ENCODE measurements at regions not wholly inside any gene's neighbourhood (a gene's known extent, or its start where the extent isn't known, plus 50 kb on each side); places are given as distances from the start of the nearest gene placed in this dataset.
"Not testable (repeated sequence)": the region's sequence is repeated elsewhere in the genome, so short reads cannot be mapped to it uniquely, and the experiment has no call there.

- Histone ChIP-seq H3K9me3 (ENCODE audit: insufficient read depth, low read depth, low read length) (no peaks in the 10 kb centered on the region), H3K4me2 (ENCODE audit: low read length) (no peak overlapping the region), H3K36me3 (ENCODE audit: control insufficient read depth in 1 of 2, insufficient read depth in 2 of 2, low read length in 2 of 2) (no peaks in the 10 kb centered on the region), H3K9ac (ENCODE audit: low read length) (no peak overlapping the region), H2BK5ac (ENCODE audit: low read depth, low read length, poor library complexity) (no peak overlapping the region), H2AK5ac (ENCODE audit: low read length) (no peak overlapping the region), H3K27me3 (ENCODE audit: insufficient read depth, low read length) (no peaks in the 10 kb centered on the region), H3K79me1 (ENCODE audit: low read length) (no peaks in the 10 kb centered on the region), H3K4me3 (ENCODE audit: low read depth, low read length) (no peak overlapping the region), H2AFZ (ENCODE audit: insufficient read depth, low read length, poor library complexity) (no peak overlapping the region), H3K23ac (ENCODE audit: low read length) (no peak overlapping the region), H3K4ac (ENCODE audit: low read depth, low read length) (no peak overlapping the region), H3K79me2 (ENCODE audit: control insufficient read depth, insufficient read depth, low read length, poor library complexity) (no peaks in the 10 kb centered on the region), H3K18ac (ENCODE audit: low read length) (no peak overlapping the region), H3K14ac (ENCODE audit: low read length) (no peak overlapping the region), H4K91ac (ENCODE audit: low read depth, low read length) (no peak overlapping the region), H3K27ac (ENCODE audit: low read depth, low read length) (no peak overlapping the region), H4K8ac (ENCODE audit: low read depth, low read length) (no peak overlapping the region), H2BK120ac (ENCODE audit: insufficient read depth, low read length, poor library complexity) (no peak overlapping the region), H2BK12ac (ENCODE audit: low read length) (no peak overlapping the region), H3K4me1 (ENCODE audit: control insufficient read depth in 1 of 2, insufficient read depth in 2 of 2, low read length in 2 of 2) (peaks cover 0 to 3% of the 10 kb centered on the region in 2 experiments), H4K12ac (ENCODE audit: low read depth, low read length) (no peak overlapping the region)
- no CpG with 5 or more reads among the region's 1 CpG for WGBS (ENCODE audit: extremely low coverage, insufficient coverage, insufficient read length)
- DNase-seq, result no peak
These were observed 1046.3 kb downstream of the DIPK2A start for GRCh38 chr3:145017959-145018358.

GRCh38 chr3:145022447-145022846, 1050.8 kb downstream of the DIPK2A start:
- no peak overlapping the region for H2BK5ac ChIP-seq (ENCODE audit: low read depth, low read length, poor library complexity)
- H3K4ac ChIP-seq (ENCODE audit: low read depth, low read length), result no peak overlapping the region
- H2AFZ ChIP-seq (ENCODE audit: insufficient read depth, low read length, poor library complexity), result no peak overlapping the region
- no peaks in the 10 kb centered on the region for H3K36me3 ChIP-seq (ENCODE audit: control insufficient read depth in 1 of 2, insufficient read depth in 2 of 2, low read length in 2 of 2)
- no peaks in the 10 kb centered on the region for H3K27me3 ChIP-seq (ENCODE audit: insufficient read depth, low read length)
- no peak overlapping the region for H2BK12ac ChIP-seq (ENCODE audit: low read length)
- H4K91ac ChIP-seq (ENCODE audit: low read depth, low read length), result no peak overlapping the region
- H3K4me1 ChIP-seq (ENCODE audit: control insufficient read depth in 1 of 2, insufficient read depth in 2 of 2, low read length in 2 of 2), result peaks cover 0 to 3% of the 10 kb centered on the region in 2 experiments
- H4K12ac ChIP-seq (ENCODE audit: low read depth, low read length), result no peak overlapping the region
- H3K18ac ChIP-seq (ENCODE audit: low read length), result no peak overlapping the region
- no CpG with 5 or more reads among the region's 2 CpGs for WGBS (ENCODE audit: extremely low coverage, insufficient coverage, insufficient read length)
- H3K27ac ChIP-seq (ENCODE audit: low read depth, low read length), result no peak overlapping the region
- H2BK120ac ChIP-seq (ENCODE audit: insufficient read depth, low read length, poor library complexity), result no peak overlapping the region
- H3K79me1 ChIP-seq (ENCODE audit: low read length), result no peaks in the 10 kb centered on the region
- no peak overlapping the region for H3K14ac ChIP-seq (ENCODE audit: low read length)
- H3K23ac ChIP-seq (ENCODE audit: low read length), result no peak overlapping the region
- H3K4me2 ChIP-seq (ENCODE audit: low read length), result no peak overlapping the region
- no peak for DNase-seq
- no peak overlapping the region for H4K8ac ChIP-seq (ENCODE audit: low read depth, low read length)
- no peak overlapping the region for H3K4me3 ChIP-seq (ENCODE audit: low read depth, low read length)
- no peak overlapping the region for H2AK5ac ChIP-seq (ENCODE audit: low read length)
- H3K9ac ChIP-seq (ENCODE audit: low read length), result no peak overlapping the region
- peaks cover 2% of the 10 kb centered on the region for H3K9me3 ChIP-seq (ENCODE audit: insufficient read depth, low read depth, low read length)
- no peaks in the 10 kb centered on the region for H3K79me2 ChIP-seq (ENCODE audit: control insufficient read depth, insufficient read depth, low read length, poor library complexity)

GRCh38 chr3:145024700-145025099, 1053.1 kb downstream of the DIPK2A start:
- no peaks in the 10 kb centered on the region for H3K36me3 ChIP-seq (ENCODE audit: control insufficient read depth in 1 of 2, insufficient read depth in 2 of 2, low read length in 2 of 2)
- H2BK12ac ChIP-seq (ENCODE audit: low read length), result no peak overlapping the region
- H2BK5ac ChIP-seq (ENCODE audit: low read depth, low read length, poor library complexity), result no peak overlapping the region
- H2AK5ac ChIP-seq (ENCODE audit: low read length), result no peak overlapping the region
- no peak overlapping the region for H2AFZ ChIP-seq (ENCODE audit: insufficient read depth, low read length, poor library complexity)
- H3K23ac ChIP-seq (ENCODE audit: low read length), result no peak overlapping the region
- no peaks in the 10 kb centered on the region for H3K79me1 ChIP-seq (ENCODE audit: low read length)
- no peak overlapping the region for H3K18ac ChIP-seq (ENCODE audit: low read length)
- peaks cover 2% of the 10 kb centered on the region for H3K9me3 ChIP-seq (ENCODE audit: insufficient read depth, low read depth, low read length)
- no peak overlapping the region for H4K91ac ChIP-seq (ENCODE audit: low read depth, low read length)
- no peak overlapping the region for H3K4me3 ChIP-seq (ENCODE audit: low read depth, low read length)
- H3K27me3 ChIP-seq (ENCODE audit: insufficient read depth, low read length), result no peaks in the 10 kb centered on the region
- no peak overlapping the region for H3K9ac ChIP-seq (ENCODE audit: low read length)
- no peak overlapping the region for H4K12ac ChIP-seq (ENCODE audit: low read depth, low read length)
- H3K14ac ChIP-seq (ENCODE audit: low read length), result no peak overlapping the region
- no CpG with 5 or more reads among the region's 1 CpG for WGBS (ENCODE audit: extremely low coverage, insufficient coverage, insufficient read length)
- no peak overlapping the region for H3K27ac ChIP-seq (ENCODE audit: low read depth, low read length)
- H3K4ac ChIP-seq (ENCODE audit: low read depth, low read length), result no peak overlapping the region
- DNase-seq, result no peak
- H4K8ac ChIP-seq (ENCODE audit: low read depth, low read length), result no peak overlapping the region
- no peak overlapping the region for H2BK120ac ChIP-seq (ENCODE audit: insufficient read depth, low read length, poor library complexity)
- no peak overlapping the region for H3K4me2 ChIP-seq (ENCODE audit: low read length)
- no peaks in the 10 kb centered on the region for H3K4me1 ChIP-seq (ENCODE audit: control insufficient read depth in 1 of 2, insufficient read depth in 2 of 2, low read length in 2 of 2)
- H3K79me2 ChIP-seq (ENCODE audit: control insufficient read depth, insufficient read depth, low read length, poor library complexity), result no peaks in the 10 kb centered on the region

- not testable (repeated sequence) for H2AFZ ChIP-seq (ENCODE audit: insufficient read depth, low read length, poor library complexity); H3K14ac ChIP-seq (ENCODE audit: low read length); H4K12ac ChIP-seq (ENCODE audit: low read depth, low read length); H3K27ac ChIP-seq (ENCODE audit: low read depth, low read length); H3K18ac ChIP-seq (ENCODE audit: low read length); H3K36me3 ChIP-seq (ENCODE audit: control insufficient read depth in 1 of 2, insufficient read depth in 2 of 2, low read length in 2 of 2); H4K91ac ChIP-seq (ENCODE audit: low read depth, low read length); H3K27me3 ChIP-seq (ENCODE audit: insufficient read depth, low read length); H3K4me3 ChIP-seq (ENCODE audit: low read depth, low read length); H2BK5ac ChIP-seq (ENCODE audit: low read depth, low read length, poor library complexity); H4K8ac ChIP-seq (ENCODE audit: low read depth, low read length); H3K79me1 ChIP-seq (ENCODE audit: low read length); H3K9ac ChIP-seq (ENCODE audit: low read length); H3K4me2 ChIP-seq (ENCODE audit: low read length); H3K9me3 ChIP-seq (ENCODE audit: insufficient read depth, low read depth, low read length); H2AK5ac ChIP-seq (ENCODE audit: low read length); H2BK120ac ChIP-seq (ENCODE audit: insufficient read depth, low read length, poor library complexity); H3K23ac ChIP-seq (ENCODE audit: low read length); H3K4me1 ChIP-seq (ENCODE audit: control insufficient read depth in 1 of 2, insufficient read depth in 2 of 2, low read length in 2 of 2); DNase-seq; H2BK12ac ChIP-seq (ENCODE audit: low read length); H3K79me2 ChIP-seq (ENCODE audit: control insufficient read depth, insufficient read depth, low read length, poor library complexity); H3K4ac ChIP-seq (ENCODE audit: low read depth, low read length)
- WGBS (ENCODE audit: extremely low coverage, insufficient coverage, insufficient read length), result no CpG with 5 or more reads among the region's 3 CpGs
These were observed 1055.6 kb downstream of the DIPK2A start for GRCh38 chr3:145027186-145027585.
